Lower leg skin (tissue), 4 donors: ENCODE measurements at regions not wholly inside any gene's neighbourhood (a gene's known extent, or its start where the extent isn't known, plus 50 kb on each side); places are given as distances from the start of the nearest gene placed in this dataset.

Experiments used
- DNase-seq, 2 donors: peaks; one replicate each; pipeline ENCODE4 v3.0.0-alpha.2; 2019; ENCODE audit warnings: low spot score in 2 of 2
- H3K4me3 ChIP-seq: fragments of 200-600 bp; sonication (generic); 2 replicates; pipeline ENCODE4 v1.5.1; 2017; ENCODE audit warnings: mild to moderate bottlenecking, low read depth; ENCODE audit not compliant: poor library complexity, severe bottlenecking
- POLR2A ChIP-seq, 2 donors: fragments of 450-650 bp; IDR thresholded peaks; one replicate each; pipeline ENCODE4 v1.6.1; 2016 to 2017; ENCODE audit warnings: antibody characterized with exemption in 2 of 2, mild to moderate bottlenecking in 1 of 2, moderate library complexity in 1 of 2
- WGBS, 2 donors: methylation state at CpG; one replicate each; pipeline ENCODE4 v1.1.5; 2018; 5-methylcytosine and 5-hydroxymethylcytosine counted together
- intact Hi-C: fragments of 100-400 bp; cut with DNase I; formaldehyde crosslinking; loops from one replicate; pipeline ENCODE4 v1.15.0; 2023; ENCODE audit warnings: low total_unique reads
- TF ChIP-seq, protein P1 (sequence below), 3 donors: fragments of 450-650 bp; IDR thresholded peaks; one replicate each; pipeline ENCODE4 v1.5.1; 2016; ENCODE audit warnings: antibody characterized with exemption in 3 of 3, mild to moderate bottlenecking in 3 of 3, moderate library complexity in 2 of 3

- intact Hi-C loops, result no loop called here
- no peak overlapping the region for H3K4me3 ChIP-seq
- no peak for DNase-seq
- TF ChIP-seq POLR2A (IDR thresholded peaks at IDR 0.05), result no peak
- TF ChIP-seq, protein P1, sequence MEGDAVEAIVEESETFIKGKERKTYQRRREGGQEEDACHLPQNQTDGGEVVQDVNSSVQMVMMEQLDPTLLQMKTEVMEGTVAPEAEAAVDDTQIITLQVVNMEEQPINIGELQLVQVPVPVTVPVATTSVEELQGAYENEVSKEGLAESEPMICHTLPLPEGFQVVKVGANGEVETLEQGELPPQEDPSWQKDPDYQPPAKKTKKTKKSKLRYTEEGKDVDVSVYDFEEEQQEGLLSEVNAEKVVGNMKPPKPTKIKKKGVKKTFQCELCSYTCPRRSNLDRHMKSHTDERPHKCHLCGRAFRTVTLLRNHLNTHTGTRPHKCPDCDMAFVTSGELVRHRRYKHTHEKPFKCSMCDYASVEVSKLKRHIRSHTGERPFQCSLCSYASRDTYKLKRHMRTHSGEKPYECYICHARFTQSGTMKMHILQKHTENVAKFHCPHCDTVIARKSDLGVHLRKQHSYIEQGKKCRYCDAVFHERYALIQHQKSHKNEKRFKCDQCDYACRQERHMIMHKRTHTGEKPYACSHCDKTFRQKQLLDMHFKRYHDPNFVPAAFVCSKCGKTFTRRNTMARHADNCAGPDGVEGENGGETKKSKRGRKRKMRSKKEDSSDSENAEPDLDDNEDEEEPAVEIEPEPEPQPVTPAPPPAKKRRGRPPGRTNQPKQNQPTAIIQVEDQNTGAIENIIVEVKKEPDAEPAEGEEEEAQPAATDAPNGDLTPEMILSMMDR (IDR thresholded peaks at IDR 0.05), result no peak
Observed at GRCh38 chr10:9656386-9656785, 1361.3 kb upstream of the CELF2 start.

DNA sequence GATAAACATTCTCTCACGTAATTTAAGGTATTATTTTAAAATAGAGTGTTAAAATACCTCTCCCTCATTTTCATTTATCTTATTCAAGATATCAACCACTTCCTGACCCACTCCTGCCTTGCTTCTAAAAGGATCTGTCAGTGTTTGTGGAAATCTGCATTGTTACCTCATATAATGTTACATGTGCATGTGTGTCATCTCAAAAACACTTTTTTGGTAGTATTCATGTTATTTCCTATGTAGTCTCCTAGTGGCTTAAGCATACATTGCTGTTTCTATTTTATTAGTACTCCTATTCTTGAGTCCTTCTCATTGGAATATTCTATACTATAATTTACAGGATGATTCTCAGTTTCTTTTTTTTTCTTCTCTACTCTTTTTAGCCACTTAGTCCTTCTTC lies 1360.7 kb upstream of the CELF2 start:
- WGBS, 2 donors, result 70 to 74% methylated on average over 1 of the region's 1 CpG
- no peak for TF ChIP-seq POLR2A (IDR thresholded peaks at IDR 0.05)
- TF ChIP-seq, protein P1 (IDR thresholded peaks at IDR 0.05), result no peak
- intact Hi-C loops, result no loop called here
- DNase-seq, result no peak
- H3K4me3 ChIP-seq, result no peak overlapping the region

- WGBS, 2 donors, result 66 to 72% methylated on average over 2 of the region's 2 CpGs
- H3K4me3 ChIP-seq, result no peak overlapping the region
- no peak for DNase-seq
- intact Hi-C loops, result no loop called here
- TF ChIP-seq POLR2A (IDR thresholded peaks at IDR 0.05), result no peak
- TF ChIP-seq, protein P1 (IDR thresholded peaks at IDR 0.05), result no peak
Observed at GRCh38 chr10:9657530-9657929, 1360.1 kb upstream of the CELF2 start.

GRCh38 chr10:9668411-9668810 lies 1349.3 kb upstream of the CELF2 start:
- WGBS, 2 donors, result 84 to 91% methylated on average over 3 of the region's 3 CpGs
- no peak for DNase-seq
- intact Hi-C loops, result no loop called here
- TF ChIP-seq, protein P1 (IDR thresholded peaks at IDR 0.05), result no peak
- TF ChIP-seq POLR2A (IDR thresholded peaks at IDR 0.05), result no peak
- no peak overlapping the region for H3K4me3 ChIP-seq

GRCh38 chr10:9670911-9671310 lies 1346.8 kb upstream of the CELF2 start:
- 83 to 85% methylated on average over 3 of the region's 3 CpGs for WGBS, 2 donors
- TF ChIP-seq, protein P1 (IDR thresholded peaks at IDR 0.05), result no peak
- TF ChIP-seq POLR2A (IDR thresholded peaks at IDR 0.05), result no peak
- no peak for DNase-seq
- intact Hi-C loops, result no loop called here
- H3K4me3 ChIP-seq, result no peak overlapping the region

- intact Hi-C loops, result no loop called here
- TF ChIP-seq, protein P1 (IDR thresholded peaks at IDR 0.05), result no peak
- no peak for TF ChIP-seq POLR2A (IDR thresholded peaks at IDR 0.05)
- no peak overlapping the region for H3K4me3 ChIP-seq
- DNase-seq, result no peak
- WGBS, 2 donors, result 92 to 96% methylated on average over 2 of the region's 2 CpGs
Observed at GRCh38 chr10:9681655-9682054, 1336.0 kb upstream of the CELF2 start.
